Right lobe of liver (tissue), 4 donors: ENCODE measurements at regions not wholly inside any gene's neighbourhood (a gene's known extent, or its start where the extent isn't known, plus 50 kb on each side); places are given as distances from the start of the nearest gene placed in this dataset.

Source experiments
- CTCF ChIP-seq, 4 donors: fragments of 200-600 bp in 3 of 4; fragments of 450-650 bp in 1 of 4; IDR thresholded peaks; one replicate each; pipeline versions ENCODE4 v1.5.1 to v1.8.0; 2016 to 2022; ENCODE audit warnings: antibody characterized with exemption in 4 of 4, mild to moderate bottlenecking in 2 of 4
- POLR2A ChIP-seq: fragments of 450-650 bp; IDR thresholded peaks from one replicate; pipeline ENCODE4 v1.6.1; 2017; ENCODE audit warnings: antibody characterized with exemption, mild to moderate bottlenecking
- donor health status: DM: no; HTN: no; CAD: no.
- donor health status: DM: no; HTN: no; CAD: no.
- donor health status: DM: no; HTN: yes; CAD: no.

- no peak for TF ChIP-seq CTCF (IDR thresholded peaks at IDR 0.05)
- no peak for TF ChIP-seq POLR2A
Observed at GRCh38 chr1:232538224-232538942, 91.5 kb downstream of the SIPA1L2 start.
